Occipital lobe (tissue), 1 donor: ENCODE measurements at regions not wholly inside any gene's neighbourhood (a gene's known extent, or its start where the extent isn't known, plus 50 kb on each side); places are given as distances from the start of the nearest gene placed in this dataset.

Experiments
- DNase-seq: peaks from one replicate; lab custom pipeline; 2025; lab: John Stamatoyannopoulos, UW

DNA sequence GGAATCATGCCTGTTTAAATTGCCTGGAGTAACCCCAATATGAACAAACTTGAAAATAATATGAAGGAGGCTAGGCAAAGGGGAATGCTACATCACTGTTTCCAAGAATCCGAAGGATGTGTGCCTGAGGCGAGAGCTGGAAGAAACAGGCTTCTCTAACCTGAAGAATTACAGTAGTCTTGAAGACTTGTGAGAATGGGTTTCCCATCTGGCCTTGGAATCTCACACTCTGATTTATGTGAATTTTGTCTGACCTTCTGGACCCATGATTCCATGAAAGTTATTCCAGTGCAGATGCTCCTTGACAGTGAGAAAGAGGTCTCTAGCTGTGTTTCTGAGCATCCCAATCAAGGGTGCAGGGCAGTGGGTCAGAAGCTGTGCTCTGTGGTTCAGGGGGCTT is 122.1 kb upstream of the PARP11 start:
- DNase-seq, result no peak

DNA sequence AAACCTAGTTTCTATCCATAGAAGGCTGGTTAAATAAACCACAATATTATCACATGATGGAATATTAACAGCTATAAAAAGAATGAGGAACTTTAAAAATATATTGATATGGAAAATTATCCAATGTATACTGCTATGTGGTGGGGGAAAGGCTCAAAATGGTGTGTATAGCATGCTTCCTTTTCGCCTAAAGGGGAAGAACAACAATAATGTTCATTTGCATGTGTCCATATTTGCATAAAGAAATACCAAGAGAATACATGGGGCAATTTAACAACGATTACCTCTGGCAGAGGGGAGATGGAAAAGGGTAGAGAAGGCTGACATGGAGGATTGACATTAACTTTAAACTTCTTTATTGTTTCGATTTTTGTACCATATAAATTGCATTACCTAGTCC is 121.3 kb upstream of the PARP11 start:
- DNase-seq, result no peak

DNA sequence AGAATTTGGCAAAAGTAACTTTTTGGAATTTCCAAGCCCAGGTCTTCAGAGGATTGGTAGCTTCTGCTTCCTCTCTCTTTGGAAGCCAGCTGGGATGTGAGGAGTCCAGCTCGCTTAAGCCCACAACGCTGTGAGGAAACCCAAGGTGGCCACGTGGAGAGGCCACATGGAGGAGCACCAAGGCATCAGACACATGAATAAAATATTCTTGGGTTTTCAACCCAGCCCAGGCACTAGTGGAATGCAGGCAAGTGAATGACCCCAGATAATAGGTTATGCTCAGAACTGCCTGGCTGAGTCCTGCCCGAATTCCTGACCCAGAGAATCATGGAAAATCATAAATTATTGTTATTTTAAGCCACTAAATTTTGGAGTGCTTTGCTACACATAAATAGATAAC is 119.7 kb upstream of the PARP11 start:
- DNase-seq, result no peak

GRCh38 chr12:3991798-3992580 is 118.8 kb upstream of the PARP11 start:
- DNase-seq, result no peak

DNA sequence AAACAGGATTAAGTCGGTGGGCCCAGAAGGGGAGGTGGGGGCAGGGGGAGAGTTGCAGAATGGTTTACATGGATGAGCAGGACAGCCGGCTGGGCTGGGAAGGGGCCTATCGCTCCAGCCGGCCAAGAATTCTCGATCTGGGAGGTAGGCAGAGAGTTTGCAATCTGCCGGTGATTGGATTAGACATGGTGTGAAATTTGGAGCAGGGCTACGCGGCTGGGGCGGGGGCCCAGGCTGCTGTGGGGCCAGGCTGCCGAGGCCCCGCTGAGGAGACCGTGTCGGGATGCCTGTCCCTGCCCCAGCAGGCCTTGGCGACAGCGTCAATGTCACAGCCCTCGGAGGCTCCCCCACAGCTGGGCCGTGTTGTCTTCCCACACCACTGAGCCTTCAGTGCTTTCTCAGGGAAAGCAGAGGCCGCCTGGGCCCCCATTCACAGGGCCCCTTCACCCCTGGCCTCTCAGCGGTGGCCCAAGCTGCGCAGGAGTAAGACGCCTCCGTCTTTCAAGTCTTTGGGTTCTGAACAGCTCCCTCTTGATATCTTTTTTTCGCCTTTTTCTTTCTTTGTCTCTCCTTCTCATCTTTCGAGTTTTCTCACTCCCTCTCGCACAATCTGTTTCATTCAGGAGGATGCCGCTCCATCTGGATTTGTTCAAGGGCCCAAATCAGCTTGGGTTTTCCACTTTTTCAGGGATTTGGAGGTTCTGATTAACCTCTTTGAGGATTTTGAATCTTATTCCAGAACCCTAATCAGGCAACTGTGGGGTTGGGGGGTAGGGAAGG is 117.5 kb upstream of the PARP11 start:
- DNase-seq, result no peak

DNA sequence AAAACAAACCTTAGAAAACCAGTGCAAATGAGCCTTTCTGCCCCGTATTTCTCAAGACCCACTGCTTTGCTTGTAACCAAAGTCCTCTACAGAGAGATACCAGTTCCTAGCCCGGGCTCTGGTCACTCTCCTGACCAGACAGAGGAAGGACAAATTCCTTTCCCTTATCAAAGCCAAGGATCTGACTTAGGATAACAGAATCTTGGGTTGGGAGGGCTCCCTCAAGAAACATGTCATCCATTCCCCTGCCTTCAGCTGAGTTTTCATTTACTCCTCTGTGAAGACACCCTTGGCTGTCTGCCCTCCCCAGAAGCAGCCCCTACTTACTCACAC is 116.0 kb upstream of the PARP11 start:
- DNase-seq, result no peak

DNA sequence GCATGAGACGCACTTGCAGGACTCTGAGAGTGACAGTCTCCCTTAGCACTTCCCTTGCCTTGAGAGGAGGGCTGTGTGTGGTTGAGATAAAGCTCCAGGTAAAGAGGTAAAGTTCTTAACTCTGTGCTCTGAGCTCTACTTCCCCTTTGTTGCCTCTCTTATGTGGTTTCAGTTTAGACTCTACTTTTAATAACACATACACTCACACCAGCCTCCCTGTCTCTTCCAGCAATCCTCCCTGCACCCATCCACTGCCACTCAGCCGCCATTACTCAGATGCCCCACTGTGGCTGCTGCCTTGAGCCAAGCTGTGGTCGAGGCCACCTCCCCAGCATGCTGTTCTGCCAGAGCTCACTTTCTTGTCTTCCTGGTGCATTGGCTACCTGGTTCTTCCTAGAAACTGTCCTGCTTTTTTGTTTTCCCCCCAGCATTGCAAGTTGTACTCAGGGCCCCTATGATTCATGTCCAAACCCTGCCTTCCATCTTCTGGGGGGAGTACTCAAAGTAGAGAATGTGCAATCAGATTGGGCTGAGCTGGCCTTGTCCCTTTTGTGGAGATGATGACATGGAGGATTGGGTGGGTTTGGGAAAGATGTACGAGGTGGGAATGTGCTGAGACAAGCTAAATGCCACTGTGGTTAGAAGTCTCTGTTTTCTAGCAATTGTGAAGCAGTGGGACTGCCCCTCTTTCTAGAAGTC is 115.5 kb upstream of the PARP11 start:
- no peak for DNase-seq

DNA sequence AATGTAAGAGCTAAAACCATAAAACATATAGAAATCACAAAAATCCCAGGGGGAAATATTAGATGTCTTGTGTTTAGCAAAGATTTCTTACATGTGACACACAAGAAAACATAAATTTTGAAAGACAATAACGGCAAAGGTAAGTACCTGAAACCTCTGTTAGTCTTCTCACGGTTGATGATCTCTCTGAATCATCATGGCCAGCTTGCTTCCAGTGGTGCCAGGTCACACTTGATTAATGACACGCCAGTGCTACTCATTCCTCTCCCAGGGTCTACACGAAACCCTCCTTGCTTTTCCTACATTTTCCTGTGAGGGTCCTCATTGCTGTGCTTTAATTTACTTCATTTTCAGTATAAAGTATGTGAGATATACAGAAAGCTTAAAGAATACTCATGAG is 114.4 kb upstream of the PARP11 start:
- DNase-seq, result no peak

- no peak for DNase-seq
These were observed 107.5 kb upstream of the PARP11 start for GRCh38 chr12:3980504-3981272.

- DNase-seq, result no peak
These were observed 104.4 kb upstream of the PARP11 start for GRCh38 chr12:3977621-3978020.

GRCh38 chr12:3976351-3976938 is 103.2 kb upstream of the PARP11 start:
- no peak for DNase-seq

- DNase-seq, result no peak
These were observed 102.5 kb upstream of the PARP11 start for GRCh38 chr12:3975652-3976051.

DNA sequence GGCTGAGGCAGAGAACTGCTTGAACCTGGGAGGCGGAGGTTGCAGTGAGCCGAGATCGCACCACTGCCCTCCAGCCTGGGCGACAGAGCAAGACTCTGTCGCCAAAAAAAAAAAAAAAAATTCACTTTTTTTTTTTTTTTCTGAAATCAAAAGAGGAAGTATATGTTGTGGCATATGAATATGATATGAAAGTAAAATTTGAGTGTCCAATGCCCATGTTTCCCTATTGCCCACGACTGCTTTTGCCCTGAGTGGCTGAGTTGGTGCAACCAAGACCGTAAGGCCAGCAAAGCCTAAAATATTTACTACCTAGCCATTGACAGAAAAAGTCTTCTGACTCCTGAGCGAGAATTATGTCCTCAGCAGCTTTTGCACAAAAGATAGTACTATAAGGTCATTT is 101.7 kb upstream of the PARP11 start:
- no peak for DNase-seq

DNA sequence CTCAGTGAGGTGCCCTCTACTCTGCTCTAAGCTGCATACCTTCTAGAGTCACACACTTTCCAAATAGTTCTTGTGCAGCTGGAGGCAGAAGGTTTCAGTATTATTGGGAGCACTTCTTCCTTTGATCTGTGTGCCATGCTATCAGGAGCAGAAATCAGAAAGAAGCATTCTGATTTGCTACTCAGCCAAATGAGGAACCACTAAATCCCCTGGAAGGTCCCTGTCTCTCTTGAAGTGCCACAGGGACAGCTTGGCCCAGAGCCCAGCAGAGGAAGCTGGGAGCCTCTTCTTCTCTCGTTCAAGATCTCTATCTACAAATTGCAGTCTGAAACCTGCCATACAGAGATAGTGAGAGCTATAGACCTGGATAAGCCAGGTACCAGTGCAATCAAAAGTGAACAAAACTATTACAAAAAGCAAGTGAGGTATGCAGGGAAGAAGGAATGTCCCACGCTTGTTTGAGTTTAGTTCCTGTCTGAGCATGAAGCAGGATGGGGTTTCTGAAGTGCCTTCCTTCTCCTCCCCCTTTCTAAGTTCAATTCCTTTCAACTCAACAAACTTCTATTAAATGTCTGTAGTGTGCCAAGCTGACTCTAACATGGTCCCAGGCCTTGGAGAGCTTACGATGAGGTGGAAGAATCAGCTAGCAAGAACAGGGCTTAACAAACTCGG is 100.9 kb upstream of the PARP11 start:
- DNase-seq, result no peak

DNA sequence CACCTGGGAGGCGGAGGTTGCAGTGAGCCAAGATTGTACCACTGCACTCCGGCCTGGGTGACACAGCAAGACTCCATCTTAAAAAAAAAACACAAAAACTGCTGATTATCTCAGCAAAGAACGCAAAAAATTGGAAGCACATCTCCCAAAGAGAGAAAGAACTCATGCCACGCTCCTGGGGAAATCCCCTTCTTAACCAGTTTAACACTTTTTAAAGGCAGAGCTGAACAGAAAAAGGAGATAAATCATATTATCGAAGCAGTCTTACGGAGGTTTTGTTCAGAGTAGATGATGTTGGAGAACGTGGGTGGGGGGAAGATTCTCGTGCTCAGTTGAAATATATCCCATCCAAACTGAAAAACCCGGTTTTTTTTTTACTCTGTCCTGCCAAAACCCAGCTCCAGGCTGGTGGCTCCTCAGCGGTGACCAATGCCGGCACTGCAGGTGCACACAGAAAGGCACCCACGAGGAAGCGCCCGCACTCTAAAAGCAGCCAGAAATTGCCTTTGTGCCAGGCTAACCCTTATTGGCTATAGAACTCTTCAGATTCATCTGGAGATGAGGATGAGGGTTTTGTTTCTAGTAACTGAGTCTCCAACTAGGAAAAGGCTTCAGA is 100.2 kb upstream of the PARP11 start:
- no peak for DNase-seq

GRCh38 chr12:3972576-3972975 is 99.4 kb upstream of the PARP11 start:
- no peak for DNase-seq

DNA sequence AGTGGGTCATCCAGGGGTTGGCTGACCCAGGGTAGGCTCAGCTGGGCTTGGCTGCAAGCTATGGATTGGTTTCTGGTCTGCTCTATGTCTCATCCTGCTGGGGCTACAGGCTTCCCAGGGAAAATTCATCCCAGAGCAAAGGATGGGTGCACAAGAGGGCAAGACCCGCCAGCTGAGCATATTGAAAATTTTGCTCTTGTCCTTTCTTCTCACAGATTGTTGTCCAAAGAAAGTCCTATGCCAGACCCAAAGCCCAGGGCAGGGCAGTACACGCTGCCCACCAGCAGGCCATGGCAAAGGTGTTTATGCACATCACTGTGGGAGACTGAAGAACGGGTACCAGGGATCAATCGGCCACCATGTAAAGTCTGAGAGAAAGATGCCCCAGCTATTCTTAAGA is 95.3 kb upstream of the PARP11 start:
- no peak for DNase-seq

- no peak for DNase-seq
These were observed 94.5 kb upstream of the PARP11 start for GRCh38 chr12:3967556-3968160.

DNA sequence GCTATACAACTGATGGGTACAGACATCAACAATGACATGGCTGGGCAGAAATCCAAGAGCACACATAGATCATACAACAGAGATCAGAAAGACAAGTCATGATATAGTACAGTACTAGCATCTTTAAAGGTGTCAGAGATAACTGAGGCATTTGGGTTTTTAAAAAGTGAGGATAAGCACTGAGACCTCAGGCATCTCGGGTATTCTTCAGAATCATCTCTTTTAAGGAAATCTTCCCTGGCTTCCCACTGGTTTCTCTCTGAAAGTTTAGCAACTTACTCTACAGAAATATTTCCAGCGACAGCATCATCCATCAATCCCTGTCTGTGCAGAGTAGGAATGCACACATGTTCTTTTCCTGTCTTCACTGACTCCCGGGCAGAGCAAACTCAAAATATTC is 93.2 kb upstream of the PARP11 start:
- DNase-seq, result no peak

- DNase-seq, result no peak
These were observed 91.8 kb upstream of the PARP11 start for GRCh38 chr12:3965046-3965445.
